Natural killer cell (primary cell): ENCODE measurements at regions not wholly inside any gene's neighbourhood (a gene's known extent, or its start where the extent isn't known, plus 50 kb on each side); places are given as distances from the start of the nearest gene placed in this dataset.

Experiments
- ATAC-seq, 3 donors: fragments of 150-1000 bp in 2 of 3; fragments of 200-7000 bp in 1 of 3; cut with Tn5 transposase; 1 replicate in 1 of 3; 2 replicates in 2 of 3; pipeline ENCODE4 v1.10.0; 2021; ENCODE audit warnings: mild to moderate bottlenecking in 2 of 3, moderate library complexity in 2 of 3
- DNase-seq, 2 donors: peaks; one replicate each; pipeline versions ENCODE4 v3.0.0 to v3.0.0-alpha.2; 2013 to 2021; ENCODE audit warnings: mixed read lengths in 1 of 2
- H3K27ac ChIP-seq: one replicate; pipeline ENCODE4 v1.5.1; 2013; ENCODE audit warnings: mild to moderate bottlenecking, low read length
- H3K27me3 ChIP-seq: one replicate; pipeline ENCODE4 v1.6.1; 2013; ENCODE audit warnings: low read length; ENCODE audit not compliant: control insufficient read depth, insufficient read depth
- H3K36me3 ChIP-seq: one replicate; pipeline ENCODE4 v1.6.1; 2013; ENCODE audit warnings: low read length; ENCODE audit not compliant: control insufficient read depth, insufficient read depth
- H3K4me1 ChIP-seq: one replicate; pipeline ENCODE4 v1.6.1; 2013; ENCODE audit warnings: low read length; ENCODE audit not compliant: control insufficient read depth, insufficient read depth
- H3K4me3 ChIP-seq: one replicate; pipeline ENCODE4 v1.5.1; 2013; ENCODE audit warnings: low read length
- H3K9me3 ChIP-seq: one replicate; pipeline ENCODE4 v1.6.1; 2013; ENCODE audit warnings: low read length; ENCODE audit not compliant: control insufficient read depth, insufficient read depth
- H3K27ac Mint-ChIP-seq, 2 donors: one replicate each; pipeline ENCODE4 v1.8.0; 2022; ENCODE audit warnings: mild to moderate bottlenecking in 2 of 2, mixed read lengths in 2 of 2, moderate library complexity in 1 of 2
- H3K27me3 Mint-ChIP-seq, 2 donors: one replicate each; pipeline ENCODE4 v1.8.0; 2022; ENCODE audit warnings: low read depth in 2 of 2, mixed read lengths in 2 of 2
- H3K36me3 Mint-ChIP-seq: one replicate; pipeline ENCODE4 v1.8.0; 2022; ENCODE audit warnings: mixed read lengths
- H3K4me1 Mint-ChIP-seq, 2 donors: one replicate each; pipeline ENCODE4 v1.8.0; 2022; ENCODE audit warnings: mixed read lengths in 2 of 2
- H3K4me3 Mint-ChIP-seq: one replicate; pipeline ENCODE4 v1.8.0; 2022; ENCODE audit warnings: mild to moderate bottlenecking, moderate library complexity, mixed read lengths
- H3K9me3 Mint-ChIP-seq, 2 donors: one replicate each; pipeline ENCODE4 v1.8.0; 2022; ENCODE audit warnings: mixed read lengths in 2 of 2
- CTCF ChIP-seq: fragments of 200-600 bp; IDR thresholded peaks from one replicate; pipeline ENCODE4 v1.8.0; 2022; ENCODE audit warnings: antibody characterized with exemption
- WGBS: methylation state at CpG from one replicate; pipeline ENCODE4 v1.1.7; 2013; ENCODE audit warnings: missing lambda C conversion rate; ENCODE audit not compliant: insufficient coverage; 5-methylcytosine and 5-hydroxymethylcytosine counted together
- intact Hi-C: fragments of 100-400 bp; cut with micrococcal nuclease; formaldehyde crosslinking; loops from one replicate; pipeline ENCODE4 v1.14.2; 2022

GRCh38 chr6:90916968-90917367, 330.1 kb upstream of the MAP3K7 start:
- Histone ChIP-seq H3K9me3 (peaks cover 5% of the 10 kb centered on the region), H3K4me3 (no peak overlapping the region), H3K27ac (no peak overlapping the region), H3K27me3 (no peaks in the 10 kb centered on the region), H3K36me3 (no peaks in the 10 kb centered on the region), H3K4me1 (no peaks in the 10 kb centered on the region)
- no peak for DNase-seq
- Mint-ChIP-seq H3K27me3 (no peaks in the 10 kb centered on the region), H3K27ac (no peak overlapping the region), H3K4me1 (no peaks in the 10 kb centered on the region), H3K36me3 (no peaks in the 10 kb centered on the region), H3K9me3 (peaks cover 4% of the 10 kb centered on the region in 2 donors), H3K4me3 (no peak overlapping the region)
- ATAC-seq, result no peak
- TF ChIP-seq CTCF, result no peak
- intact Hi-C loops, result no loop called here
- WGBS, result no CpG with 5 or more reads among the region's 1 CpG

GRCh38 chr6:90915224-90915915, 328.5 kb upstream of the MAP3K7 start:
- Mint-ChIP-seq H3K27me3 (no peaks in the 10 kb centered on the region), H3K4me3 (no peak overlapping the region), H3K4me1 (no peaks in the 10 kb centered on the region), H3K36me3 (no peaks in the 10 kb centered on the region), H3K27ac (no peak overlapping the region), H3K9me3 (peaks cover 4% of the 10 kb centered on the region in 2 donors)
- Histone ChIP-seq H3K27me3 (no peaks in the 10 kb centered on the region), H3K4me1 (no peaks in the 10 kb centered on the region), H3K9me3 (peaks cover 5% of the 10 kb centered on the region), H3K36me3 (no peaks in the 10 kb centered on the region), H3K27ac (no peak overlapping the region), H3K4me3 (no peak overlapping the region)
- 58% methylated on average over 5 of the region's 5 CpGs for WGBS
- DNase-seq, result no peak
- no peak for TF ChIP-seq CTCF
- no peak for ATAC-seq
- intact Hi-C loops, result no loop called here

- no peak overlapping the region for H3K4me3 ChIP-seq
- WGBS, result 89% methylated on average over 1 of the region's 2 CpGs
- H3K9me3 Mint-ChIP-seq, result peaks cover 4% of the 10 kb centered on the region in 2 donors
- no peaks in the 10 kb centered on the region for H3K4me1 Mint-ChIP-seq
- no peaks in the 10 kb centered on the region for H3K27me3 Mint-ChIP-seq
- H3K27ac ChIP-seq, result no peak overlapping the region
- intact Hi-C loops, result no loop called here
- no peaks in the 10 kb centered on the region for H3K36me3 ChIP-seq
- H3K36me3 Mint-ChIP-seq, result no peaks in the 10 kb centered on the region
- no peak for ATAC-seq
- H3K4me3 Mint-ChIP-seq, result no peak overlapping the region
- H3K27me3 ChIP-seq, result no peaks in the 10 kb centered on the region
- H3K27ac Mint-ChIP-seq, result no peak overlapping the region
- no peaks in the 10 kb centered on the region for H3K4me1 ChIP-seq
- no peak for TF ChIP-seq CTCF
- no peak for DNase-seq
- H3K9me3 ChIP-seq, result peaks cover 5% of the 10 kb centered on the region
Observed at GRCh38 chr6:90914312-90914711, 327.4 kb upstream of the MAP3K7 start.
